GM19372 (cell line): ENCODE measurements at regions not wholly inside any gene's neighbourhood (a gene's known extent, or its start where the extent isn't known, plus 50 kb on each side); places are given as distances from the start of the nearest gene placed in this dataset.
"Not testable (repeated sequence)": the region's sequence is repeated elsewhere in the genome, so short reads cannot be mapped to it uniquely, and the experiment has no call there.

Source experiments
- ATAC-seq: cut with Tn5 transposase; IDR thresholded peaks from one replicate; pipeline ENCODE4 v1.9.1; 2021; ENCODE audit warnings: mild to moderate bottlenecking, low read depth, moderate library complexity; ENCODE audit not compliant: unreplicated experiment

GRCh38 chr1:30660241-30660640 lies 63.1 kb downstream of the MATN1 start:
- no peak for ATAC-seq

- ATAC-seq, result no peak
Observed at GRCh38 chr1:30659702-30660101, 63.7 kb downstream of the MATN1 start.

GRCh38 chr1:30658375-30658774 lies 65.0 kb downstream of the MATN1 start:
- not testable (repeated sequence) for ATAC-seq

GRCh38 chr1:30658014-30658336 lies 65.4 kb downstream of the MATN1 start:
- ATAC-seq, result no peak

GRCh38 chr1:30657131-30658013 lies 66.0 kb downstream of the MATN1 start:
- ATAC-seq, result no peak

- no peak for ATAC-seq
Observed at GRCh38 chr1:30656171-30656940, 67.0 kb downstream of the MATN1 start.

GRCh38 chr1:30655672-30656071 lies 67.7 kb downstream of the MATN1 start:
- no peak for ATAC-seq

- ATAC-seq, result no peak
Observed at GRCh38 chr1:30654188-30654587, 69.2 kb downstream of the MATN1 start.

- no peak for ATAC-seq
Observed at GRCh38 chr1:30652152-30652841, 71.1 kb downstream of the MATN1 start.

- not testable (repeated sequence) for ATAC-seq
Observed at GRCh38 chr1:30651395-30651794, 72.0 kb downstream of the MATN1 start.

- ATAC-seq, result no peak
Observed at GRCh38 chr1:30650968-30651320, 72.4 kb downstream of the MATN1 start.

GRCh38 chr1:30650038-30650967 lies 73.1 kb downstream of the MATN1 start:
- ATAC-seq, result no peak

GRCh38 chr1:30649321-30649991 lies 73.9 kb downstream of the MATN1 start:
- no peak for ATAC-seq

- ATAC-seq, result no peak
Observed at GRCh38 chr1:30648408-30649000, 74.9 kb downstream of the MATN1 start.

GRCh38 chr1:30645807-30646206 lies 77.6 kb downstream of the MATN1 start:
- ATAC-seq, result no peak

- ATAC-seq, result no peak
Observed at GRCh38 chr1:30642391-30643120, 80.8 kb downstream of the MATN1 start.

- ATAC-seq, result no peak
Observed at GRCh38 chr1:30641572-30642353, 81.6 kb downstream of the MATN1 start.

- no peak for ATAC-seq
Observed at GRCh38 chr1:30639881-30640452, 83.4 kb downstream of the MATN1 start.
